SK-N-SH treated with all-trans-retinoic acid at 6 μM for 48 hours (cell line): ENCODE measurements at regions not wholly inside any gene's neighbourhood (a gene's known extent, or its start where the extent isn't known, plus 50 kb on each side); places are given as distances from the start of the nearest gene placed in this dataset.

Source experiments
- ARNTL ChIP-seq: fragments of 450-650 bp; formaldehyde crosslinking; IDR thresholded peaks from 2 replicates; pipeline ENCODE4 v1.5.0; 2020; ENCODE audit warnings: low read depth, mild to moderate bottlenecking, moderate library complexity, borderline replicate concordance
- BACH2 ChIP-seq: fragments of 250-450 bp; sonication (Bioruptor Pico); IDR thresholded peaks from 2 replicates; pipeline ENCODE4 v1.9.0; 2021; ENCODE audit warnings: mild to moderate bottlenecking, borderline replicate concordance
- CREB5 ChIP-seq: fragments of 250-450 bp; sonication (Bioruptor Pico); IDR thresholded peaks from 2 replicates; pipeline ENCODE4 v1.5.1; 2020; ENCODE audit warnings: low read depth, mild to moderate bottlenecking, moderate library complexity
- CSRNP3 ChIP-seq: fragments of 250-450 bp; sonication (Bioruptor Pico); IDR thresholded peaks from 2 replicates; pipeline ENCODE4 v1.5.1; 2021; ENCODE audit warnings: mild to moderate bottlenecking, moderate library complexity
- ISL1 ChIP-seq: fragments of 250-450 bp; sonication (Bioruptor Pico); IDR thresholded peaks from 2 replicates; pipeline ENCODE4 v2.1.2; 2022; ENCODE audit warnings: mild to moderate bottlenecking, moderate library complexity
- PATZ1 ChIP-seq: fragments of 250-450 bp; sonication (Bioruptor Pico); IDR thresholded peaks from 2 replicates; pipeline ENCODE4 v1.8.0; 2020; ENCODE audit warnings: mild to moderate bottlenecking, moderate library complexity, borderline replicate concordance
- POU6F1 ChIP-seq: fragments of 250-450 bp; sonication (Bioruptor Pico); IDR thresholded peaks from 2 replicates; pipeline ENCODE4 v1.8.0; 2021; ENCODE audit warnings: low read depth, mild to moderate bottlenecking, moderate library complexity, borderline replicate concordance
- SNAI2 ChIP-seq: fragments of 250-450 bp; sonication (Bioruptor Pico); IDR thresholded peaks from 2 replicates; pipeline ENCODE4 v1.5.0; 2020; ENCODE audit warnings: mild to moderate bottlenecking, moderate library complexity
- ZC3H10 ChIP-seq: fragments of 250-450 bp; sonication (Bioruptor Pico); IDR thresholded peaks from 2 replicates; pipeline ENCODE4 v1.5.1; 2021; ENCODE audit warnings: mild to moderate bottlenecking, moderate library complexity
- ZFP3 ChIP-seq: fragments of 250-450 bp; sonication (Bioruptor Pico); IDR thresholded peaks from 2 replicates; pipeline ENCODE4 v1.5.0; 2020; ENCODE audit warnings: mild to moderate bottlenecking, moderate library complexity

- TF ChIP-seq ARNTL (CRISPR knock-in tag) (no peak), POU6F1 (no peak), CSRNP3 (CRISPR knock-in tag) (no peak), ZC3H10 (CRISPR knock-in tag) (no peak), PATZ1 (no peak), BACH2 (CRISPR knock-in tag) (no peak), SNAI2 (CRISPR knock-in tag) (no peak), CREB5 (CRISPR knock-in tag) (no peak), ISL1 (CRISPR knock-in tag) (no peak), ZFP3 (CRISPR knock-in tag) (no peak)
Measured at GRCh38 chr4:106503116-106504050, 134.8 kb upstream of the GIMD1 start.
